ENCODE measurements at regions not wholly inside any gene's neighbourhood (a gene's known extent, or its start where the extent isn't known, plus 50 kb on each side); places are given as distances from the start of the nearest gene placed in this dataset.
A peak's percentile ranks its signal among the peaks of the same experiment; 100 is the strongest.

- in situ Hi-C loops (cut with HindIII; ENCODE audit: low pct_ligation_motif_present, low pct_unique_long_range_greater_than_20kb, low sequenced_read_pairs) = no loop called here
These were observed 351.3 kb upstream of the CAMK1G start for GRCh38 chr1:209232197-209232596.

GRCh38 chr1:209232759-209233158 lies 350.8 kb upstream of the CAMK1G start:
- no peak for DNase-seq
- in situ Hi-C loops (cut with HindIII; ENCODE audit: low pct_ligation_motif_present, low pct_unique_long_range_greater_than_20kb, low sequenced_read_pairs) = no loop called here

More at GRCh38 chr1:209232197-209232596, 351.3 kb upstream of the CAMK1G start:
- no peak for DNase-seq

GRCh38 chr1:209235166-209235565 lies 348.3 kb upstream of the CAMK1G start:
- in situ Hi-C loops (cut with HindIII; ENCODE audit: low pct_ligation_motif_present, low pct_unique_long_range_greater_than_20kb, low sequenced_read_pairs) = no loop called here
- DNase-seq = no peak

GRCh38 chr1:209238356-209238755 lies 345.2 kb upstream of the CAMK1G start:
- DNase-seq = no peak

GRCh38 chr1:209240351-209240750 lies 343.2 kb upstream of the CAMK1G start:
- in situ Hi-C loops (cut with HindIII; ENCODE audit: low pct_ligation_motif_present, low pct_unique_long_range_greater_than_20kb, low sequenced_read_pairs) = no loop called here

More at GRCh38 chr1:209238356-209238755, 345.2 kb upstream of the CAMK1G start:
- in situ Hi-C loops (cut with HindIII; ENCODE audit: low pct_ligation_motif_present, low pct_unique_long_range_greater_than_20kb, low sequenced_read_pairs) = no loop called here

GRCh38 chr1:209241487-209241886 lies 342.0 kb upstream of the CAMK1G start:
- in situ Hi-C loops (cut with HindIII; ENCODE audit: low pct_ligation_motif_present, low pct_unique_long_range_greater_than_20kb, low sequenced_read_pairs) = no loop called here
- DNase-seq = no peak

More at GRCh38 chr1:209240351-209240750, 343.2 kb upstream of the CAMK1G start:
- no peak for DNase-seq

- in situ Hi-C loops (cut with HindIII; ENCODE audit: low pct_ligation_motif_present, low pct_unique_long_range_greater_than_20kb, low sequenced_read_pairs) = no loop called here
- peak; percentile 69 for DNase-seq
These were observed 334.8 kb upstream of the CAMK1G start for GRCh38 chr1:209248649-209249279.

- DNase-seq = no peak
- in situ Hi-C loops (cut with HindIII; ENCODE audit: low pct_ligation_motif_present, low pct_unique_long_range_greater_than_20kb, low sequenced_read_pairs) = no loop called here
These were observed 334.2 kb upstream of the CAMK1G start for GRCh38 chr1:209249280-209249670.

GRCh38 chr1:209249785-209250440 lies 333.6 kb upstream of the CAMK1G start:
- in situ Hi-C loops (cut with HindIII; ENCODE audit: low pct_ligation_motif_present, low pct_unique_long_range_greater_than_20kb, low sequenced_read_pairs) = no loop called here
- no peak for DNase-seq

GRCh38 chr1:209250861-209251636 lies 332.5 kb upstream of the CAMK1G start:
- in situ Hi-C loops (cut with HindIII; ENCODE audit: low pct_ligation_motif_present, low pct_unique_long_range_greater_than_20kb, low sequenced_read_pairs) = no loop called here
- no peak for DNase-seq

- in situ Hi-C loops (cut with HindIII; ENCODE audit: low pct_ligation_motif_present, low pct_unique_long_range_greater_than_20kb, low sequenced_read_pairs) = no loop called here
- DNase-seq = no peak
These were observed 326.7 kb upstream of the CAMK1G start for GRCh38 chr1:209256766-209257350.

GRCh38 chr1:209257454-209257853 lies 326.1 kb upstream of the CAMK1G start:
- in situ Hi-C loops (cut with HindIII; ENCODE audit: low pct_ligation_motif_present, low pct_unique_long_range_greater_than_20kb, low sequenced_read_pairs) = no loop called here
- DNase-seq = no peak

- DNase-seq = no peak
- in situ Hi-C loops (cut with HindIII; ENCODE audit: low pct_ligation_motif_present, low pct_unique_long_range_greater_than_20kb, low sequenced_read_pairs) = no loop called here
These were observed 323.4 kb upstream of the CAMK1G start for GRCh38 chr1:209260136-209260535.

GRCh38 chr1:209262631-209263030 lies 320.9 kb upstream of the CAMK1G start:
- in situ Hi-C loops (cut with HindIII; ENCODE audit: low pct_ligation_motif_present, low pct_unique_long_range_greater_than_20kb, low sequenced_read_pairs) = no loop called here
- DNase-seq = no peak

GRCh38 chr1:209265301-209265700 lies 318.2 kb upstream of the CAMK1G start:
- DNase-seq = no peak
- in situ Hi-C loops (cut with HindIII; ENCODE audit: low pct_ligation_motif_present, low pct_unique_long_range_greater_than_20kb, low sequenced_read_pairs) = no loop called here

- in situ Hi-C loops (cut with HindIII; ENCODE audit: low pct_ligation_motif_present, low pct_unique_long_range_greater_than_20kb, low sequenced_read_pairs) = no loop called here
- DNase-seq = no peak
These were observed 316.8 kb upstream of the CAMK1G start for GRCh38 chr1:209266590-209267205.

GRCh38 chr1:209267968-209268367 lies 315.5 kb upstream of the CAMK1G start:
- in situ Hi-C loops (cut with HindIII; ENCODE audit: low pct_ligation_motif_present, low pct_unique_long_range_greater_than_20kb, low sequenced_read_pairs) = no loop called here
- no peak for DNase-seq

GRCh38 chr1:209268479-209268878 lies 315.0 kb upstream of the CAMK1G start:
- in situ Hi-C loops (cut with HindIII; ENCODE audit: low pct_ligation_motif_present, low pct_unique_long_range_greater_than_20kb, low sequenced_read_pairs) = no loop called here
- DNase-seq = no peak

GRCh38 chr1:209276321-209276720 lies 307.2 kb upstream of the CAMK1G start:
- in situ Hi-C loops (cut with HindIII; ENCODE audit: low pct_ligation_motif_present, low pct_unique_long_range_greater_than_20kb, low sequenced_read_pairs) = no loop called here
- DNase-seq = no peak
